HG03378 (cell line): ENCODE measurements at regions not wholly inside any gene's neighbourhood (a gene's known extent, or its start where the extent isn't known, plus 50 kb on each side); places are given as distances from the start of the nearest gene placed in this dataset.
"Not testable (repeated sequence)": the region's sequence is repeated elsewhere in the genome, so short reads cannot be mapped to it uniquely, and the experiment has no call there.

Experiments used
- ATAC-seq: cut with Tn5 transposase; IDR thresholded peaks from one replicate; pipeline ENCODE4 v1.9.1; 2021; ENCODE audit warnings: mild to moderate bottlenecking, moderate library complexity; ENCODE audit not compliant: unreplicated experiment

DNA sequence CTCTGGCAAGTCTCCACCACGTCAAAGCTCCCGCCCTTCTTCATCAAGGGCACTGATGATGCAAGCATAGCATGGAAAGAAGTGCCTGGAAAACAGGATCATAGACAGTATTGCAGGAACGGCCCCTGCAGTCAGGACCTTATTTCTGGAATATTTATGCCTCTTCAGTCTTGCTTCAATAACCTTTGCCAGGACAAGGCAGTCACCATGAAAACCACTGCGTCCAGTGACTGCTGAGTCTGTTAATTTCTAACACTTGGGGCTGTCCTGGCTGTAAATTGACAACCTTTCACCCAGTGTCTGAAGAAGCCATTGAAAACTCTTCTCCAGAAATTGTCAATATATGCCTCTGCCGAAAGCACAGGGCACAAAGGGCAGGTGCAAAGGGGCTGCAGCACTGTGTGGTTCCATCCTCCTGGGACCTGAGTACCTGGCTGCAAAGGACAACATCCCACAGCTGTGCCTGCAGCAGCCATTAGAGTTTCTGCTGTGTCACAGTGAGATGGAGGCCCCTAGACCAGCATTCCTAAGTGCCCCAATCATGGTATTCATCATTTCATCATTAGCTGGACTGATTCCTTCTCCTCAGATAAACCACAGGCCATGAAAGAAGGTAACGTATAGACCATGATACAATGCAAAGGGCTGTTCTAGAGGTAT, 819.6 kb downstream of the RNF144A start:
- no peak for ATAC-seq

DNA sequence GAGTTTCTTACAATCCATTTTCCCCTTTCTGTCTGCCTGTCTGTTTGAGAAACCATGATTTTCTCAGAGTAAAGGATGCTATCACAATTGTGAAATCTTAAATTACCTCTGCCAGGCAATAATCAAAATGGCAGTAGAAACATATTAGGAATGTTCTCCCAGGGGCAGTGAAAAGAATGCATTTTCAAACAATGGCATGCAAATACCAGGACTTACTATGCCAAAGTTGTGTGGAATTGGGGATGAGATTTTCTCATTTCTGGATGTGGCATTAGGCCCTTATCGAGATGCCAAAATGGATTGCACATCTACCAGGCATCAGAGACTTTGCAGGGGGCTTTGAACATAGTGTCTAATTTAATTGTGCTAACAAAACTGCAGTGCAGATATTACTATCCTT, 821.4 kb downstream of the RNF144A start:
- ATAC-seq, result no peak

DNA sequence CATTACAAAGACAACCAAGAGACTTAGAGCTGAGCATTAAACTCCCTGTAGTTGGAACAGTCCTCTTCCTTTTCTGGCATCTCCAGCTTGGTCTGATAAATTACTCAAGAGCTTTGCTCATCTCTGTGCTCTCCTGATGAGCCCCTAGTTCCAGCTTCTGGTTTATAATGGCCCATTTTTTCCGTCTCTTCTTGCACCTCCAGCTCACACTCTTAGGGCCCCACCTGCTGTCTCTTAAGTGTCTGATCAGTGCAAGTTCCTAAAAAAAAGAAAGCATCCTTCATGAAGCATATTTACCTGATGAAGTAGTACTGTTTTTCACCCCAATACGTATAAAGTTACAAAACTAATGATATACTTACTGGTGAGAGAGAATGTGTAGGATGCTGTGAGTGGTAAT, 822.9 kb downstream of the RNF144A start:
- ATAC-seq, result no peak

DNA sequence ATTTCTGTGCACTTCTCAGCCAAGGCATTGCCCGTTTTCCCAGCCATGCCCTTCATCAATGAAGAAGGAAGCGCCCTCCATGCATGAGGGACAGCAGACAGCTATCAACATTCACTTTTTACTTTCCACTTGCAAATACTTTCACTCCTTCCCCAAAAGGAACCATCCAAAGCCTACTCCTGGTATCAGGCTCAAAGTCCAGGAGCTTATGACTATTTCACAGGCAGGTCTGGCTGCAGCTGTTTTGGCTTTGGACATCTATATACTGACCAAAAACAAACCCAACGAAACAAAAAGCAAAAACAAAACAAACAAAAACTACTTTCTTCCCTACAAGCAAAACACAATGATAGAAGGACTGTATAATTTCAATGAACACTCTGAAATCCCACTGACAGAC, 825.1 kb downstream of the RNF144A start:
- ATAC-seq, result no peak

DNA sequence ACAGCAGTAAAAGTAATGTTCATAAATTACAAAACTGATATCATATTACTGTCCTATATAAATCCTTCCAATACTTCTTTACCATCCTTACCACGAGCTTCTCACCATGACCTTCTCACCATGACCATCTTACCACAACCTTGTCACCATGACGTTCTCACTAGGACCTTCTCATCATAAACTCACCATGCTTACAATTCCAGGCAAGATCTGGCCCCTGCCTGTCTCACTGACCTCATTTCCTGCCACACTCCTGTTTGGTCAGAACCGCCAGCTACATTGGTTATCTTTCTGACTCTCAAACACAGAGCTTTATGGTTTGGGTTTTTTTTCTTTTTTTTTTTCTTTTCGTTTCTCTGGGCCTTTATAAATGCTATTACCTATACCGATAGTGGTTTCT, 827.6 kb downstream of the RNF144A start:
- no peak for ATAC-seq

DNA sequence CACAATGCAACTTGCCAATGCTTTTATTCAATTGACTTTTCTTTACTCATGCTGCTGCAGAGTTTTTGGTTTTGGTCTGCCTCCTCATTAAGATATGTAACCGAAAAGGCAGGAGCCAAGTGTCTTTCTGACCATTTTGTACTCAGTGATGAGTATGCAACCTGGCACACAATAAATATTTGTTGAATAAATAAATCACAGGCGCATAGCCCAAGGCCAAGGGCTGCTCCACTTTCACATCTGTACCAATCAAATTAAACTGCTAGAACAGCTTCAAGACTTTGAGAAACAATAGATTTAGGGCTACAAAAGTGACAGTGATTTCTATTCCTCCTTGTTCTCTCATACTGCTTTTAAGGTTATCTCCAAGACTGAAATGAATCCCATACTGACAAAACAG, 828.2 kb downstream of the RNF144A start:
- no peak for ATAC-seq

DNA sequence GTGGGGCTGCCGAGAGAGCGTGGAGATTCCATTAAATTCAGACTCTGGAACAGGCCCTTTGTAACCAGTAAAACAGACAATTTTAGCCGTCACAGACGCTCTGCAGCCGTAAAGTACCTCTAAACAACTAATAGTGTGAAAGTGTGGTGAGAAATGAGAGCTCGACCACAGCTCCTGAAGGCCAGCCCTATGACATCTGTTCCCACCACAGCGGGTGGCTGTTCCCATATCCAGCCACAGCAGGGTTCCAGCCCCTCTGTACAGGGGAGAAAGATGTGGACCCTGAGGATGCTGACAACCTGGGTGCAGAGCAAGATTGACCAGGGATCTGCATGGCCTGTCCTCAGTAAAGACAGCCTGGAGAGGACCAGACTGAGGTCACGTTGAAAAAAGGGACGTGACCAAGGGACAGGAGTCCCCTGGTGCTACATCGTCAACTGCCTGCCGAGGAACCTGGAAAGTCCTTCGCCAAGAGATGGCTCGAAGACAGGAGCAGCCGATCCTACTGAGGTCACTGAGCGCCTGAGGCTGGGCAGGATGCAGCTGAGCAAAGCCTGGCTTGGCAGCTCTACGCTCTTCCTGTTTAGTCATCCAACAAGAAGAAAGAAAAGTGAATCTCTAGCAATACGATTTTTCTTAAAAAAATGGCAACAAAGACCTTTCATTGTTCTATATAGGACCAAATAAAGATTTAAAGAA, 831.7 kb downstream of the RNF144A start:
- ATAC-seq, result no peak

DNA sequence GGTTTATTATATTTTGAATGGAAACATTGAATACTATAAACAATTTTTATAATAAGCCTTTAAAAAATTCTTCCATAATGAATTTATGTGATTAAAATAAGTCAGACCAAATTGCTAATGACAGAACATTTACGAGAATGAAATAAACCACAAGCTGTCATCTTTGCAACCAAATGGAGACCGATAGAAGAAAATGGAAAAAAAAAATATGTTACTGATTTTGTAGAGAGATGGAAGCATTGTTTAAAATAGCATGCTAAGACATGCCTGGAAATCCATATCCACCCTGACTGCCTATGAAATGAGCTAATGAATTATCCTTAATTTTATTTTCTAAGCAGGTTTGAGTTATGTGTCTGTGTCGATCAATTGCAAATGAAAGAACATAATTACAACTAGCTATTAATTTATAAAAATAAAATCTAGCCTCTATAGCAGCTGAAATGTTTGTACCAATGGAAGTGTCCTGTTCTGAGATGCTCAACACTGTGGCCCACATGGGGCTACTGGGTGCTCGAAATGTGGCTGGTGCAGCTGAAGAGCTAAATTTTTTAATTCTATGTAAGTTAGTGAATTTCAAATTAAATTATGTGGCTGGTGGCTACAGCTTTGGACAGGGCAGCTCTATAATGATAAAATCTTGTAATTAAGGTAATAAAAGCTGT, 832.8 kb downstream of the RNF144A start:
- no peak for ATAC-seq

DNA sequence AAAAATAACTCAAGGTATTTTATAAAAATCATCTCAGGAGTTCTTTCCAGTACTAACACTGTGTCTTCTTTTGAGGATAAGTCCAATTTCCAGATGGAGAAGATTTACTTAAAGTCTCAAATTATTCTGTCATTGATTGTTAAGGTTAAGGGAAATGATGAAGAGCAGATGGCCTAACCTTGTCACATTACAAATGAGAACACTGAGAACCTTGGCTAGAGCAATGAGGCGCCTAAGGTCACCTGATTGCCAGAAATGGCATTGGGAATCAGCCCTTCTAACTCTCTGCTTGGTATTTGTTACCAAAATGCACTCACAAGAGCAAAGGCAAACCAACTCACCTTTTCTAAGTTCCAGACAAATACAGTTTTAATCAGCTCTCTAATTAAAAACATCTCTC, 835.1 kb downstream of the RNF144A start:
- no peak for ATAC-seq

DNA sequence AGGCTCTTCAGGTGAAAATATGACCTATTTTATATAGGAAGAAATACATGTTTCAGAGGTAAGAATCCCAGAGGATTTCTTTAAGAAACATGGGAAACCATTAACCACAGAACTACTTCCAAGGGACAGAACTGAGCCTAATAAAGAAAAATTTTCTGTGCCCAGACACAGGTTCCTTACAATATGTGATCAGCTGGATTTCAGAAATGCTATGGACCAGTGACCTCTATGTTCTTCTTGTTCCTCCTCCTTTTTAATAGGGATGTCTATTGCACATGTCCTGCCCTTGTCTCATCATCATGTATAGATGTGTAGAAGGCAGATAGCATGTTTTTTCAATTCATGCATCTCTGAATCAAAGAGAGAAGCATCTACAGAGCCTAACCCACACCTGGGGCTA, 836.6 kb downstream of the RNF144A start:
- ATAC-seq, result no peak

DNA sequence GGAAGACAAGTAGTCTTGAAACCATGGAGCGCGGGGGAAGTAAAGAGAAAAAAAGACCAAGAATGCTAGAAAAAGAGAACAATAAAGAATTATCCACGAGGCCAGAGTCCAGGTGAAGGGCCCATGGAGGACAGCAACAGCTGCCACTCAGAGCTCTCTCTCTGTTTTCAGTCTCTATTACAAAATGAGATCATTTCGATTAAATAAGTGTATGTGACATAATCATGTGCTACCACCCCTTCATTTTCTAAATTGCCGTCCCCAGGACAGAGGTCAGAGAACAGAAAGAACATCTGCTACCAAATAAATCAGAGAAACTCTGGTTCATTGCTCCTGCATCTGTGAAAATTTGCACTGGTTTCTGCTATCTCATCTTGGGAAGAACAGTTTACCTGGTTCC, 838.7 kb downstream of the RNF144A start:
- no peak for ATAC-seq

DNA sequence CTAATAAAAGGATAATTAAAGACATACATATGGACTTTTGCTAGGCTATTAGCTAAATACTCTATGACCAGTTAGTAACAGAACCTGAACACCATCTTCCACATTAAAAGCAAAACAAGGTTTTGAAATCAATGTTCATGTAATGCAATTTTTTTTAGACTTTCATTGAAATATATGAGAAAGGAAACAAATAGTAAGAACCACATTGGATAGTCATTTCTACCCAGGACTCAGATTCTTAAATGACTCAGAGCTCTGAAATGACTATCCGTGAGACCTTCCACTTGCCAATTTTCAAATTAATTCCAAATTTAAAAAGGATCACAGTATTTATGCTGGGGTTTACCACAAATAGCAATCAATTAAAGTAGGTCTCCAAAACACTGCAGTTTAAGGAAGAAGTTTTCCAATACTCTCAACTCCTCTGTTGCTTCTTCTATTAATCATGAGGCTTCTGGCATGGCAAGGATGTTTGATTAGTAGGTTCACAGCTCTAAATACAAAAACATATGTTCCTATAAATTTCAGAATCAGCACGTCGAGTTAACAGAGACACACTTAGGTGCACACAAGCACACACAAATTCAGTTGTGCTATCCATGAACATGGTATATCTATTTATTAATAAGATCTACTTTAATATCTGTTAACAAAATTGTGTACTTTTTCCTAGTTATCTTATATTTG, 841.0 kb downstream of the RNF144A start:
- ATAC-seq, result peak; percentile 88

DNA sequence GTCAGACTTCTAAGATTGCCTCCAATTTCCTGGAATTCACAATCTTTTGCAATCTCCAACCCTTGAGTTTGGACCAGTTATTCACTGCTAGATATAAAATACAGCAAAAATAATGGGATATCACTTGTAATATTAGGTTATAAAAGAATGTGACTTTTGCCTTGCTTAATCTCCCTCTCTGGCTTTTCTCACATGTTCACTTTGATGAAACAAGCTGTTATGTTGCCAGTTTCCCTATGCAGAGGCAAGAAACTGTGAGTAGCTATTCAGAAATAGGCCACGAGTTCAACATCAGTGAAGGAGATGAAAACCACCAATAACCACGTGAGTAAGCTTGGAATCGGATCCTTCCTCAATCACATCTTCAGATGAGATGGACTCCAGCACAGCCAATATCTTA, 842.7 kb downstream of the RNF144A start:
- ATAC-seq, result no peak

DNA sequence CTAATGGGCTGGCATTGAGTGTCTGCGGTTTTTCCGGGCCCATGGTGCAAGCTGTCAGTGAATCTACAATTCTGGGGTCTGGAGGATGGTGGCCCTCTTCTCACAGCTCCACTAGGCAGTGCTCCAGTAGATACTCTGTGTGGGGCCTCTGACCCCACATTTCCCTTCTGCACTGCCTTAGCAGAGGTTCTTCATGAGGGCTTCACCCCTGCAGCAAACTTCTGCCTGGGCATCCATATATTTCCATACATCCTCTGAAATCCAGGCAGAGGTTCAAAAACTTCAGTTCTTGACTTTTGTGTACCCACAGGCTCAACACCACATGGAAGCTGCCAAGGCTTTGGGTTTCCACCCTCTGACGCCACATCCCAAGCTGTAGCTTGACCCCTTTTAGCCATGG, 846.2 kb downstream of the RNF144A start:
- not testable (repeated sequence) for ATAC-seq

DNA sequence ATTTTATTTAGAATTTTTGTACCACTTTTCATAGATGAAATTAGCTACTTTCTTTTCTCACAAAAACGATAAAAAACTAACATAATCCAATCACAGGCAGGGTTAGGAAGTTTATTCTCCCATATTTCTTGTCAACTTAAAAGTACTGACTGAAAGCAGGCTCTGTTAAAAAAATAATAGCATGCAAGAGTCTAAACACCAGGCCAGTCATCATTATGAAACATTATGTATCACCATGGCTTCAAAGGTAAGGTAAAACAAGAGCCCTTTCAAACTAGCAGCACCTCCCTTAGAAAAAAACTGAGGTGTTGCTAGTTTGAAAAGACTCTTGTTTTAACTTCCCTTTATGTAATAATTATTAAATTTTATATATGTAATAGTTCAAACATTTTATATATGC, 848.0 kb downstream of the RNF144A start:
- ATAC-seq, result no peak

DNA sequence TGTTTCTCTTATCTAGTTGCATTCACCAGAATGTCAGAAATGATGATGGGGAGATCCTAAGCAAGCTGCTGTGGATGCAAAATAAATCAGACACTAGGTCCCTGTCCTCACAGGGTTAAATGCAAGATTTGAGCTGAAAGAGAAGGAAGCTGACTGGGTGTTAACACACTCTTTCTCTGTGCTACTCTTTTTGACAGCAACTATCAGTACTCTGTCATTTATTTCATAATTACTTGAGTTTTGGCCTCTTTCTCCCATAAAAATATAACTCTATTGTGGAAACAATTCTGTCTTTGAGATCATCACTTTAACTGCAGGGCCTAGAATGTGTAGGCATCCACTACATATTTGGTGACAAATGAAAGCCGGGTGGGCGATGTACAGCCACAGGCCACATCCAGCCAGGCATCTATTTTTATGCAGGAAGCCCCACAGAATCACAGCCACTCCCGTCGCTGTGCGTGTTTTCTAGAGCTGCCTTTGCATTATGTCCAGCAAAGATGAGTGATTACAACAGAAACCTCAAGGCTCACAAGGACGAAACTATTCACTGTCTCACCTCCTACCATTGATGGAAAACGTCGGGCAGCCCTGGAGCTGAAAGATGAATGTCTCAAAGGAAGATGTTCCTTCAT, 849.0 kb downstream of the RNF144A start:
- ATAC-seq, result no peak

DNA sequence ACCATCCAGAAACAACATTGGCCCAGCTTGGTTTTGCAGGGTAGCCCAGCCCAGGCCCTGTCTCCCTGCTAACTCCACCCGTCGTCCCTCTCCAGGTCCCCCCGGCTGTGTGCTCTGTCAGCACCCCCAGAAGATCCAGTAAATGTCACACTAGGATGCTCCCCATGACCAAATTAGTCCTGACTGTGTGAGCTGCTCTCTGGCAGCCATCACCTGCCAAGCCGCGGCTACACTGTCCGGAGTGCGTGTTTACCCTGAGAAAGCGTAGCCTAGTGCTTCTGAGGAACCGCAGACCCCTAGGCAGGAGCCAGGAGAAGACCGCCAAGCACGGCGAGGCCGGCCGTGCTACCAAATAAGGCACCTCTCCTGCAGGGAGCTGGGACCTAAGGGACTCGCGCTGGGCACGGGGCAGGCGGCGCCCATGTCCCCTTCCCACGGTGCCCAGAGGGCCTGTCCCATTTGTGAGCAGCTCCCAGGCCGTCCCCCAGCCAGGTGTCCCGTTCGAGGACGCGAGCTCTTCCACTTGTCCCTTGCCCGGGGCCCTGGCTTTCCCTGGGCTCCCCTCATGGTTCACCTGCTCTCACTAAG, 849.9 kb downstream of the RNF144A start:
- ATAC-seq, result no peak

DNA sequence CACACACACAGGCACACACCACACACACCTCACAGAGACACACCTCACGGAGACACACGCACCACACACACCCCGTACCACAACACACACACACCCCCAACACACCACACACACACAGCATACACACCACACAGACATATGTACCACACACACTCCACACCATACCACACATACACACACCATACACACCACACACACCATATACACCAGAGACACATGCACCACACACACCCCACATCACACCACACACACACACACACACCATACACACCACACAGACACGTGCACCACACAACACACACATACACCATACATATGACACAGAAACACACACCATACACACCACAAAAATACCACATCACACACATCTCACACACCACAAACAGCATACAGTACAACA, 850.7 kb downstream of the RNF144A start:
- ATAC-seq, result no peak

DNA sequence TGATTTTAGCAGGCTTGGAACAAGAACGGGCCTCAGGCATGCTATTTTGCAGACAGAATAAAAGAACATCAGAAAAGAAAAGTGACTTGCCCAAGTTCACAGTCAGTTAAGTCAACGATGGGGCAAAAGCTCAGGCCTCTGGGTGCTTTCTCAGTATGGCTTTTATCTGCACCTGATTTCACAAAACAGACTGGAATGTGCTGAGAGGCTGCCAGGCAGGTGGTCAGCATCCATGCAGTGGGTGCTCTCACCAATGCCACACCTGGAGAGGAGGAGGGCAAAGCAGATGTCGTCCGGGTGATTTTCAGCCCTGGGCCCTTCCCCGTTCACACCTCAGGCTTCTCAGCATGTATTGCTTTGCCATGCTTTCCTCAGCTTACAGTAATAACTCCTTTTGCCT, 854.6 kb downstream of the RNF144A start:
- ATAC-seq, result no peak

DNA sequence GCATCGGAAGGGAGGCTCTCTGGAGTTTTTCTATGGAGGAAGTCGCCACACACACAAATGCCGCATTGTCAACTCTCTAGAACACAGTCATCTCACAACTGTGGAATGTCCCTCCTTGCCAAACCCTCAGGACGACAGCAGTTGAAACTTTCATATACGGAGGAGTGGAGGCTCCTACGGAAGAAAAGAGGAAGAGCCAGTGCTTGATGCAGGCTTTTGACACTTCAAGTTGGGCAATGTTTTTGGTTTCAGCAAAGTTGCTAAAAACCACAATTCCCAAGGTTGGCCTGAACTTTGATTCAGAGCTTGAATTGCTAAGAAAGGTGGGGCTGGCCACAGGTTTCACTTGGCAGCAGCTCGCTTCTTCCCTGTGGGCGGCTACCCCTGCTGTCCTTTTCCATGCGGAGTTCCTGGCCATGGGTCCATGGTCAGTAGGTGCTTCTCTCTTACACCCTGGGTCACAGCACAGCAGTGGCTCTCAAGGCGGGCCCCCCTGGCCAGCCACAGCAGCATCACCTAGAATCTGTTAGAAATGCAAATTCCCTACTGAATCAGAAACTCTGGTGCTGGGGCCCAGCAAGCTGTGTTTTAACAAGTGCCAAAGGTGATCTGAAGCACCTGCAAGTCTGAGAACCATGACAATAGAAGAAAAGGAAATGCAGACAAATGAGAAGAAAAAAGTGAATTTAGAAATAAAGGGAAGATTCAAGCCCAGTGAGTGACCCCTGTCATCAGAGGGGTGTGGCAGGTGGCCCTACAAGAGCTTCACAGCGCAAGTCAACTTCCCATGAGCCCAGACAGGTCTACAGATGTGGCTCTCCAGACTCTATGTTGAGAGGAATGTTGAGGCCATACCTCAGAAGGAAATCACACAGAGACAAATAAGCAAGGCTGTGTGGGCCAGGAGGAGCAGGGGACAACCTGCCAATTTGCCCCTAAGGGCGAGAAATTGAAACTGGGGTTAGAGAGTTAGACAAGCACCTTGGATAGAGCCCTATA, 856.4 kb downstream of the RNF144A start:
- ATAC-seq, result peak; percentile 85
